VCaP (cell line): ENCODE measurements at regions not wholly inside any gene's neighbourhood (a gene's known extent, or its start where the extent isn't known, plus 50 kb on each side); places are given as distances from the start of the nearest gene placed in this dataset.
"Not testable (repeated sequence)": the region's sequence is repeated elsewhere in the genome, so short reads cannot be mapped to it uniquely, and the experiment has no call there.

Experiments
- H3K27ac ChIP-seq: fragments of 450-650 bp; 2 replicates; pipeline ENCODE4 v1.5.1; 2017
- CTCF ChIP-seq: fragments of 450-650 bp; conservative IDR thresholded peaks from 2 replicates; pipeline ENCODE4 v1.5.1; 2017; ENCODE audit warnings: mild to moderate bottlenecking, moderate library complexity

GRCh38 chr4:104022831-104023230, 303.0 kb upstream of the TACR3 start:
- no peak overlapping the region for H3K27ac ChIP-seq
- TF ChIP-seq CTCF = no peak

- no peak overlapping the region for H3K27ac ChIP-seq
- no peak for TF ChIP-seq CTCF
Measured at GRCh38 chr4:104022226-104022625, 302.4 kb upstream of the TACR3 start.

GRCh38 chr4:104020641-104021040, 300.9 kb upstream of the TACR3 start:
- TF ChIP-seq CTCF = no peak

GRCh38 chr4:104017213-104017612, 297.4 kb upstream of the TACR3 start:
- H3K27ac ChIP-seq = no peak overlapping the region
- no peak for TF ChIP-seq CTCF

More at GRCh38 chr4:104020641-104021040, 300.9 kb upstream of the TACR3 start:
- H3K27ac ChIP-seq = no peak overlapping the region

GRCh38 chr4:104015680-104016079, 295.9 kb upstream of the TACR3 start:
- TF ChIP-seq CTCF = peak; percentile 82
- H3K27ac ChIP-seq = no peak overlapping the region

- TF ChIP-seq CTCF = no peak
- H3K27ac ChIP-seq = no peak overlapping the region
Measured at GRCh38 chr4:104010722-104011121, 290.9 kb upstream of the TACR3 start.

GRCh38 chr4:104002318-104002717, 282.5 kb upstream of the TACR3 start:
- H3K27ac ChIP-seq = not testable (repeated sequence)

- no peak overlapping the region for H3K27ac ChIP-seq
- TF ChIP-seq CTCF = no peak
Measured at GRCh38 chr4:103998756-103999155, 279.0 kb upstream of the TACR3 start.
